ENCODE measurements at regions not wholly inside any gene's neighbourhood (a gene's known extent, or its start where the extent isn't known, plus 50 kb on each side); places are given as distances from the start of the nearest gene placed in this dataset.

- ATAC-seq (no peak), DNase-seq (no peak)
- peaks cover 38% of the 10 kb centered on the region for H3K27me3 Mint-ChIP-seq
- H3K4me1 Mint-ChIP-seq: no peaks in the 10 kb centered on the region
- ChIA-PET POLR2A (no interaction called here), CTCF (no interaction called here)
- H3K4me3 Mint-ChIP-seq: no peak overlapping the region
- no peak overlapping the region for H3K27ac Mint-ChIP-seq
- intact Hi-C loops (cut with DNase I, micrococcal nuclease): no loop called here
- no peaks in the 10 kb centered on the region for H3K36me3 Mint-ChIP-seq (ENCODE audit: low read depth)
- no peaks in the 10 kb centered on the region for H3K9me3 Mint-ChIP-seq (ENCODE audit: low read depth)
These were observed 129.5 kb upstream of the PRNP start for GRCh38 chr20:4556781-4557180.

- no peak for DNase-seq
- CTCF ChIA-PET: no interaction called here
- H3K4me1 Mint-ChIP-seq: no peaks in the 10 kb centered on the region
- H3K27me3 Mint-ChIP-seq: peaks cover 43% of the 10 kb centered on the region
- no peak overlapping the region for H3K27ac Mint-ChIP-seq
- intact Hi-C loops (cut with DNase I, micrococcal nuclease): no loop called here
- POLR2A ChIA-PET: no interaction called here
- no peaks in the 10 kb centered on the region for H3K36me3 Mint-ChIP-seq (ENCODE audit: low read depth)
- no peaks in the 10 kb centered on the region for H3K9me3 Mint-ChIP-seq (ENCODE audit: low read depth)
- H3K4me3 Mint-ChIP-seq: no peak overlapping the region
- ATAC-seq: no peak
These were observed 130.9 kb upstream of the PRNP start for GRCh38 chr20:4555188-4555890.

- Mint-ChIP-seq H3K27me3 (peaks cover 36% of the 10 kb centered on the region), H3K4me1 (no peaks in the 10 kb centered on the region), H3K27ac (no peak overlapping the region), H3K36me3 (ENCODE audit: low read depth) (no peaks in the 10 kb centered on the region), H3K9me3 (ENCODE audit: low read depth) (peaks cover under 1% of the 10 kb centered on the region), H3K4me3 (no peak overlapping the region)
- ATAC-seq (no peak), DNase-seq (no peak)
- intact Hi-C loops (cut with DNase I, micrococcal nuclease): no loop called here
- ChIA-PET CTCF (no interaction called here), POLR2A (no interaction called here)
These were observed 131.9 kb upstream of the PRNP start for GRCh38 chr20:4554346-4554745.

- intact Hi-C loops (cut with DNase I, micrococcal nuclease): no loop called here
- no peak for DNase-seq
- Mint-ChIP-seq H3K9me3 (ENCODE audit: low read depth) (peaks cover 8% of the 10 kb centered on the region), H3K4me3 (no peak overlapping the region), H3K4me1 (no peaks in the 10 kb centered on the region), H3K36me3 (ENCODE audit: low read depth) (no peaks in the 10 kb centered on the region), H3K27ac (no peak overlapping the region), H3K27me3 (peaks cover 37% of the 10 kb centered on the region)
- CTCF ChIA-PET: interaction anchor here (1.1 kb wide), 1 partner anchor 226 kb away, joined by 3 read pairs; no protein-coding TSS in a partner anchor
- POLR2A ChIA-PET: no interaction called here
- no peak for ATAC-seq
These were observed 134.1 kb upstream of the PRNP start for GRCh38 chr20:4552075-4552640.

GRCh38 chr20:4550740-4551139 lies 135.5 kb upstream of the PRNP start:
- no peaks in the 10 kb centered on the region for H3K4me1 Mint-ChIP-seq
- CTCF ChIA-PET: no interaction called here
- ATAC-seq (no peak), DNase-seq (no peak)
- no peak overlapping the region for H3K4me3 Mint-ChIP-seq
- no peak overlapping the region for H3K27ac Mint-ChIP-seq
- peaks cover 43% of the 10 kb centered on the region for H3K27me3 Mint-ChIP-seq
- peaks cover 8% of the 10 kb centered on the region for H3K9me3 Mint-ChIP-seq (ENCODE audit: low read depth)
- H3K36me3 Mint-ChIP-seq (ENCODE audit: low read depth): no peaks in the 10 kb centered on the region
- intact Hi-C loops (cut with DNase I, micrococcal nuclease): no loop called here
- POLR2A ChIA-PET: no interaction called here

- ChIA-PET CTCF (no interaction called here), POLR2A (no interaction called here)
- DNase-seq: no peak
- ATAC-seq: no peak
- no peak overlapping the region for H3K27ac Mint-ChIP-seq
- peaks cover 8% of the 10 kb centered on the region for H3K9me3 Mint-ChIP-seq (ENCODE audit: low read depth)
- no peaks in the 10 kb centered on the region for H3K4me1 Mint-ChIP-seq
- no peaks in the 10 kb centered on the region for H3K36me3 Mint-ChIP-seq (ENCODE audit: low read depth)
- H3K4me3 Mint-ChIP-seq: no peak overlapping the region
- intact Hi-C loops (cut with DNase I, micrococcal nuclease): no loop called here
- H3K27me3 Mint-ChIP-seq: peaks cover 41% of the 10 kb centered on the region
These were observed 136.5 kb upstream of the PRNP start for GRCh38 chr20:4549711-4550259.

- peaks cover 44% of the 10 kb centered on the region for H3K27me3 Mint-ChIP-seq
- CTCF ChIA-PET: no interaction called here
These were observed 137.7 kb upstream of the PRNP start for GRCh38 chr20:4548552-4548951.

GRCh38 chr20:4546786-4547185 lies 139.5 kb upstream of the PRNP start:
- POLR2A ChIA-PET: no interaction called here
- H3K4me3 Mint-ChIP-seq: no peak overlapping the region
- no peak overlapping the region for H3K27ac Mint-ChIP-seq
- no peaks in the 10 kb centered on the region for H3K36me3 Mint-ChIP-seq (ENCODE audit: low read depth)
- intact Hi-C loops (cut with DNase I, micrococcal nuclease): no loop called here
- no peak for DNase-seq
- no peaks in the 10 kb centered on the region for H3K4me1 Mint-ChIP-seq
- CTCF ChIA-PET: interaction anchor here (0.6 kb wide), 1 partner anchor 309 kb away, joined by 3 read pairs; no protein-coding TSS in a partner anchor
- H3K27me3 Mint-ChIP-seq: peaks cover 42% of the 10 kb centered on the region
- no peak for ATAC-seq
- peaks cover 8% of the 10 kb centered on the region for H3K9me3 Mint-ChIP-seq (ENCODE audit: low read depth)

More at GRCh38 chr20:4548552-4548951, 137.7 kb upstream of the PRNP start:
- Mint-ChIP-seq H3K4me1 (no peaks in the 10 kb centered on the region), H3K9me3 (ENCODE audit: low read depth) (peaks cover 8% of the 10 kb centered on the region), H3K4me3 (no peak overlapping the region), H3K36me3 (ENCODE audit: low read depth) (no peaks in the 10 kb centered on the region), H3K27ac (no peak overlapping the region)
- POLR2A ChIA-PET: interaction anchor here (0.6 kb wide), 1 partner anchor 17 kb away, joined by 5 read pairs; no protein-coding TSS in a partner anchor
- intact Hi-C loops (cut with DNase I, micrococcal nuclease): no loop called here
- no peak for ATAC-seq
- DNase-seq: no peak

GRCh38 chr20:4546342-4546741 lies 139.9 kb upstream of the PRNP start:
- Mint-ChIP-seq H3K36me3 (ENCODE audit: low read depth) (no peaks in the 10 kb centered on the region), H3K27ac (no peak overlapping the region), H3K27me3 (peaks cover 38% of the 10 kb centered on the region), H3K4me1 (no peaks in the 10 kb centered on the region), H3K4me3 (no peak overlapping the region), H3K9me3 (ENCODE audit: low read depth) (peaks cover 8% of the 10 kb centered on the region)
- no peak for DNase-seq
- intact Hi-C loops (cut with DNase I, micrococcal nuclease): no loop called here
- CTCF ChIA-PET: no interaction called here
- POLR2A ChIA-PET: no interaction called here
- ATAC-seq: no peak

GRCh38 chr20:4545526-4545925 lies 140.7 kb upstream of the PRNP start:
- Mint-ChIP-seq H3K27ac (no peak overlapping the region), H3K9me3 (ENCODE audit: low read depth) (peaks cover 8% of the 10 kb centered on the region)

GRCh38 chr20:4544765-4545164 lies 141.5 kb upstream of the PRNP start:
- H3K4me1 Mint-ChIP-seq: no peaks in the 10 kb centered on the region
- POLR2A ChIA-PET: no interaction called here
- no peak for DNase-seq
- no peak overlapping the region for H3K4me3 Mint-ChIP-seq
- H3K27me3 Mint-ChIP-seq: peaks cover 37% of the 10 kb centered on the region
- CTCF ChIA-PET: no interaction called here
- no peak for ATAC-seq
- intact Hi-C loops (cut with DNase I, micrococcal nuclease): no loop called here
- H3K36me3 Mint-ChIP-seq (ENCODE audit: low read depth): no peaks in the 10 kb centered on the region
- peaks cover 8% of the 10 kb centered on the region for H3K9me3 Mint-ChIP-seq (ENCODE audit: low read depth)
- H3K27ac Mint-ChIP-seq: no peak overlapping the region

More at GRCh38 chr20:4545526-4545925, 140.7 kb upstream of the PRNP start:
- ChIA-PET CTCF (no interaction called here), POLR2A (no interaction called here)
- no peaks in the 10 kb centered on the region for H3K4me1 Mint-ChIP-seq
- ATAC-seq (no peak), DNase-seq (no peak)
- no peak overlapping the region for H3K4me3 Mint-ChIP-seq
- H3K36me3 Mint-ChIP-seq (ENCODE audit: low read depth): no peaks in the 10 kb centered on the region
- intact Hi-C loops (cut with DNase I, micrococcal nuclease): no loop called here
- H3K27me3 Mint-ChIP-seq: peaks cover 38% of the 10 kb centered on the region

GRCh38 chr20:4542270-4542669 lies 144.0 kb upstream of the PRNP start:
- CTCF ChIA-PET: interaction anchor here (1.1 kb wide), 1 partner anchor 49 kb away, joined by 3 read pairs; no protein-coding TSS in a partner anchor
- no peaks in the 10 kb centered on the region for H3K36me3 Mint-ChIP-seq (ENCODE audit: low read depth)
- H3K27ac Mint-ChIP-seq: no peak overlapping the region
- H3K27me3 Mint-ChIP-seq: peaks cover 33% of the 10 kb centered on the region
- POLR2A ChIA-PET: no interaction called here
- DNase-seq (no peak), ATAC-seq (no peak)
- intact Hi-C loops (cut with DNase I, micrococcal nuclease): no loop called here
- no peaks in the 10 kb centered on the region for H3K4me1 Mint-ChIP-seq
- H3K9me3 Mint-ChIP-seq (ENCODE audit: low read depth): no peaks in the 10 kb centered on the region
- H3K4me3 Mint-ChIP-seq: no peak overlapping the region

Measured in activated CD4-positive, alpha-beta T cell treated with anti-CD3 and anti-CD28 coated beads for 36 hours (primary cell).